ENCODE measurements at regions not wholly inside any gene's neighbourhood (a gene's known extent, or its start where the extent isn't known, plus 50 kb on each side); places are given as distances from the start of the nearest gene placed in this dataset.

DNA sequence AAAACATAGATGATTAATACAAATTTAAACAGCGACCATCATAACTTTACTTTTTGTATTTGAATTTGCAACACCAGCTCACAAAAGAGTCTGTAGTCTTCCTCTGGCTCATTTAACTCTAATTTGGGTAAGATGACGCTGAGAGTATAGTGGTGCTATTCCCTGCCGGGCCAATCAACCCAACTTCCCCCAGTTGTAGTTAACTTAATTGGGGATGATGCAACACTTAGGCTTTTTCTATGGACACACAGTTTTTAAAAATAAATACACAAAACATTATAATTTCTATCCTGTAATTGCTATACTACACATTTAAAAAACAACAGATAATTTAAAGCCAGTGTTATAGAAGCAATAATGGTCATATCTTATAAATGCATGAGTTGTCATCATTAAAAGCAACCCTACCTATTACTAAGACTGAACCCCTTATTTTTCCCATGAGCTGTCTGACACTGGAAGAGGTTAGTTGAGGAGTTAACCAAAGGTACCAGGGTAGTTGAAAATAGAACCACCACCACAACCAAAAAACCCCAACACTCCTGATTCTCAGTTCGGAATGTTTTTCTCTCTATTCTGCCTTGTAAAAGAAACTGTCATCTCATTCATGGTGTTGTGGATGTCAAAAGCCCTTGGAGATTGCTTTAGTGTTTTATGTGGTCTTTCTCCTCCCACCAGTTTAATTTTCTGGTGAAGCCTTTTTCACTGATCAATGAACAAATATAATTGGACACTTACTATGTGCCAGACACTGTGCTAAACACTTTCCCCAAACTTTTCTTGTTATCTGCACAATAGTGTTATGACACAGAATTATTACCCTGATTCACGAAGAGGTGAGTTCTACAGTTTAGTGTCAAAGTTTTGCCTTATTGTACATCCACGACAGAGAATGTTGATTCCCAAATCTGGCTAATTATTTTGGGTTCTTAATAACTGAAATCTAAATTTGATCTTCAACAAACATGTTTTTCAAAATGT is 61.5 kb upstream of the RAPGEF2 start:
- intact Hi-C loops (cut with micrococcal nuclease): no loop called here
- CTCF ChIA-PET: interaction anchor here (1.2 kb wide), 1 partner anchor 44 kb away, joined by 3 read pairs; no protein-coding TSS in a partner anchor

DNA sequence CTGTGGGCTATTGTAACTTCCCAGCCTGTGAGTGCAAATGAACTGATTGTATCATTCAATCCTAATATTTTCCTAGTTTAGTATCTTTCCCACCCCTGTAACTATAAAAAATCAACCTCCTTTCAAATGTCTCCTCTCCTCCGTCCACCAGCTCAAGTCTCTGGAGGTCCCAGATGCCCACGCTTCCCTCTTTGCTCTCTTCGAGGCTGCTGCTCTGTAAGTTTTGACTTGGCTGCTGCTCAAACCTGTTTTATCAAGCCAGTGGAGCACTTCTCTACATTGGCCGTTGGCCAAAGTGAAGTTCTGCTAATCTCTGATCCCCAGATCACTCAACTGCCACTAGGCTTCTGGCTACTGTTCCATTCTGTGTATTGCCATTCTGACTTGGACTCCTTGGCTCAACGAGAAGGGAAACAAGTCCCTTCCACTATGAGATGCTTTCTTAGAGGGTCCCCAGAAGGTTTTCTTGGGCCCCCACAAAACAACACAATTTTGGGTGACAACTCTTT is 60.7 kb upstream of the RAPGEF2 start:
- no peaks in the 10 kb centered on the region for H3K36me3 Mint-ChIP-seq (ENCODE audit: insufficient read depth, unreplicated experiment)
- POLR2A ChIA-PET: no interaction called here
- CTCF ChIA-PET: no interaction called here
- H3K27me3 Mint-ChIP-seq (ENCODE audit: insufficient read depth, unreplicated experiment): no peaks in the 10 kb centered on the region
- no TSS peak for BruUV-seq (replicated peaks)
- H3K27ac Mint-ChIP-seq (ENCODE audit: low read depth, unreplicated experiment): no peak overlapping the region
- no peak overlapping the region for H3K4me3 Mint-ChIP-seq (ENCODE audit: unreplicated experiment)
- TF ChIP-seq CTCF (IDR thresholded peaks at IDR 0.05; ENCODE audit: unreplicated experiment): no peak
- DNase-seq (ENCODE audit: unreplicated experiment): no peak
- intact Hi-C loops (cut with micrococcal nuclease): no loop called here
- no peaks in the 10 kb centered on the region for H3K4me1 Mint-ChIP-seq (ENCODE audit: insufficient read depth, unreplicated experiment)
- H3K9me3 Mint-ChIP-seq (ENCODE audit: unreplicated experiment): no peaks in the 10 kb centered on the region

More for the DNA sequence above, 61.5 kb upstream of the RAPGEF2 start:
- no peak overlapping the region for H3K27ac Mint-ChIP-seq (ENCODE audit: low read depth, unreplicated experiment)
- no peaks in the 10 kb centered on the region for H3K36me3 Mint-ChIP-seq (ENCODE audit: insufficient read depth, unreplicated experiment)
- DNase-seq (ENCODE audit: unreplicated experiment): no peak
- no peak overlapping the region for H3K4me3 Mint-ChIP-seq (ENCODE audit: unreplicated experiment)
- POLR2A ChIA-PET: interaction anchor here (0.6 kb wide), 1 partner anchor 29 kb away, joined by 3 read pairs; no protein-coding TSS in a partner anchor
- no peaks in the 10 kb centered on the region for H3K9me3 Mint-ChIP-seq (ENCODE audit: unreplicated experiment)
- H3K4me1 Mint-ChIP-seq (ENCODE audit: insufficient read depth, unreplicated experiment): no peaks in the 10 kb centered on the region
- BruUV-seq (replicated peaks): no TSS peak
- no peaks in the 10 kb centered on the region for H3K27me3 Mint-ChIP-seq (ENCODE audit: insufficient read depth, unreplicated experiment)
- TF ChIP-seq CTCF (IDR thresholded peaks at IDR 0.05; ENCODE audit: unreplicated experiment): no peak

DNA sequence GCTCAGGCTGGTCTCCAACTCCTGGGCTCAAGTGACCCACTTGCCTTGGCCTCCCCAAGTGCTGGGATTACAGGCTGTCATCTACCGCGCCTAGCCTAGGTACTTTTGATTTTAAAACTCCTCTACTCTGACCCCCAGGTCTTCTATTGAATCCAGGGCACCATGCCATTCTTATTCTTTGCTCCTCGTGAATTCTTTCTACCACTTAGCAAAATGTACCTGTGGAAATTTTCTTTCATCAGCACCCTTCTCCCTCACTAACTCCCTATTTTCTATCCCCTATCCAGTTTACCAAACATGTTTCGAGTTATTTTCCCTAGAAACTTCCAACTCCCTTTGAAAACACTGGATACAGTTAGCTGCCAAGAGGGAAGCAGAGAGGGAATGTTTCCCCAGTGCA is 60.0 kb upstream of the RAPGEF2 start:
- ChIA-PET CTCF (interaction anchor here (0.7 kb wide), 1 partner anchor 114 kb away, joined by 3 read pairs; no protein-coding TSS in a partner anchor), POLR2A (no interaction called here)
- no peaks in the 10 kb centered on the region for H3K4me1 Mint-ChIP-seq (ENCODE audit: insufficient read depth, unreplicated experiment)
- no TSS peak for BruUV-seq (replicated peaks)
- no peak overlapping the region for H3K4me3 Mint-ChIP-seq (ENCODE audit: unreplicated experiment)
- no peak for DNase-seq (ENCODE audit: unreplicated experiment)
- intact Hi-C loops (cut with micrococcal nuclease): no loop called here
- TF ChIP-seq CTCF (IDR thresholded peaks at IDR 0.05; ENCODE audit: unreplicated experiment): no peak
- H3K27ac Mint-ChIP-seq (ENCODE audit: low read depth, unreplicated experiment): no peak overlapping the region
- no peaks in the 10 kb centered on the region for H3K27me3 Mint-ChIP-seq (ENCODE audit: insufficient read depth, unreplicated experiment)
- H3K9me3 Mint-ChIP-seq (ENCODE audit: unreplicated experiment): no peaks in the 10 kb centered on the region
- no peaks in the 10 kb centered on the region for H3K36me3 Mint-ChIP-seq (ENCODE audit: insufficient read depth, unreplicated experiment)

- Mint-ChIP-seq H3K9me3 (ENCODE audit: unreplicated experiment) (no peaks in the 10 kb centered on the region), H3K4me3 (ENCODE audit: unreplicated experiment) (no peak overlapping the region), H3K36me3 (ENCODE audit: insufficient read depth, unreplicated experiment) (no peaks in the 10 kb centered on the region), H3K4me1 (ENCODE audit: insufficient read depth, unreplicated experiment) (no peaks in the 10 kb centered on the region), H3K27me3 (ENCODE audit: insufficient read depth, unreplicated experiment) (no peaks in the 10 kb centered on the region), H3K27ac (ENCODE audit: low read depth, unreplicated experiment) (no peak overlapping the region)
- no peak for TF ChIP-seq CTCF (IDR thresholded peaks at IDR 0.05; ENCODE audit: unreplicated experiment)
- no peak for DNase-seq (ENCODE audit: unreplicated experiment)
- BruUV-seq (replicated peaks): no TSS peak
- ChIA-PET POLR2A (no interaction called here), CTCF (interaction anchor here (0.6 to 0.7 kb wide), 4 partner anchors 17 to 412 kb away, joined by 3 to 5 read pairs (median 3); no protein-coding TSS in a partner anchor)
- intact Hi-C loops (cut with micrococcal nuclease): no loop called here
Measured at GRCh38 chr4:159043861-159044260, 59.0 kb upstream of the RAPGEF2 start.
